Adrenal gland (tissue), 5 donors: ENCODE measurements at regions not wholly inside any gene's neighbourhood (a gene's known extent, or its start where the extent isn't known, plus 50 kb on each side); places are given as distances from the start of the nearest gene placed in this dataset.

Source experiments
- POLR2A ChIP-seq, 2 donors: fragments of 450-650 bp; IDR thresholded peaks; one replicate each; pipeline ENCODE4 v1.6.1; 2017; ENCODE audit warnings: antibody characterized with exemption in 2 of 2, mild to moderate bottlenecking in 2 of 2, moderate library complexity in 1 of 2
- TF ChIP-seq, protein P1 (sequence below), 6 experiments: fragments of 450-650 bp in 4 of 6; fragments of 200-600 bp in 2 of 6; sonication (generic) in 1 of 6; IDR thresholded peaks; 1 replicate in 5 of 6; 2 replicates in 1 of 6; pipeline versions ENCODE4 v1.5.1 to v1.8.0; 2016 to 2021; ENCODE audit warnings: antibody characterized with exemption in 6 of 6, mild to moderate bottlenecking in 2 of 6, moderate library complexity in 1 of 6
- donor health status: DM: no; HTN: no; CAD: no.

GRCh38 chr4:121243485-121243884, 79.4 kb upstream of the TNIP3 start:
- TF ChIP-seq, protein P1, sequence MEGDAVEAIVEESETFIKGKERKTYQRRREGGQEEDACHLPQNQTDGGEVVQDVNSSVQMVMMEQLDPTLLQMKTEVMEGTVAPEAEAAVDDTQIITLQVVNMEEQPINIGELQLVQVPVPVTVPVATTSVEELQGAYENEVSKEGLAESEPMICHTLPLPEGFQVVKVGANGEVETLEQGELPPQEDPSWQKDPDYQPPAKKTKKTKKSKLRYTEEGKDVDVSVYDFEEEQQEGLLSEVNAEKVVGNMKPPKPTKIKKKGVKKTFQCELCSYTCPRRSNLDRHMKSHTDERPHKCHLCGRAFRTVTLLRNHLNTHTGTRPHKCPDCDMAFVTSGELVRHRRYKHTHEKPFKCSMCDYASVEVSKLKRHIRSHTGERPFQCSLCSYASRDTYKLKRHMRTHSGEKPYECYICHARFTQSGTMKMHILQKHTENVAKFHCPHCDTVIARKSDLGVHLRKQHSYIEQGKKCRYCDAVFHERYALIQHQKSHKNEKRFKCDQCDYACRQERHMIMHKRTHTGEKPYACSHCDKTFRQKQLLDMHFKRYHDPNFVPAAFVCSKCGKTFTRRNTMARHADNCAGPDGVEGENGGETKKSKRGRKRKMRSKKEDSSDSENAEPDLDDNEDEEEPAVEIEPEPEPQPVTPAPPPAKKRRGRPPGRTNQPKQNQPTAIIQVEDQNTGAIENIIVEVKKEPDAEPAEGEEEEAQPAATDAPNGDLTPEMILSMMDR (IDR thresholded peaks at IDR 0.05) = no peak
- no peak for TF ChIP-seq POLR2A (IDR thresholded peaks at IDR 0.05)
